A673 (cell line): ENCODE measurements at regions not wholly inside any gene's neighbourhood (a gene's known extent, or its start where the extent isn't known, plus 50 kb on each side); places are given as distances from the start of the nearest gene placed in this dataset.

ENCODE experiments used
- BruUV-seq: library from RNA; stranded (reverse); fragments of 400-500 nt; replicated peaks from 2 replicates; lab custom pipeline; 2021; lab: Mats Ljungman, UMichigan
- CTCF ChIA-PET: fragments of 300-600 bp; sonication (Branson Sonifier 250); formaldehyde crosslinking; loops from one replicate; lab custom pipeline; 2022; ENCODE audit warnings: antibody characterized with exemption; lab: Charles Lee
- POLR2A ChIA-PET: fragments of 300-600 bp; sonication (Branson Sonifier 250); formaldehyde crosslinking; loops from one replicate; lab custom pipeline; 2022; ENCODE audit warnings: antibody characterized with exemption; ENCODE audit not compliant: low non-redundant PET; lab: Charles Lee
- DNase-seq: peaks from one replicate; pipeline ENCODE4 v3.0.0-alpha.2; 2015; ENCODE audit warnings: low spot score
- H3K27ac ChIP-seq: fragments of 200-600 bp; sonication (generic); 2 replicates; pipeline ENCODE4 v1.5.1; 2016; ENCODE audit warnings: mixed run types, low read depth, mild to moderate bottlenecking, mixed read lengths, antibody characterized with exemption, low read length; ENCODE audit not compliant: poor library complexity, severe bottlenecking
- H3K27me3 ChIP-seq: fragments of 200-600 bp; sonication (generic); replicated peaks from 2 replicates; pipeline ENCODE4 v1.6.1; 2017; ENCODE audit warnings: mixed run types, low read depth, mild to moderate bottlenecking, mixed read lengths, antibody characterized with exemption, low read length; ENCODE audit not compliant: insufficient read depth, poor library complexity
- H3K36me3 ChIP-seq: fragments of 200-600 bp; sonication (generic); 2 replicates; pipeline ENCODE4 v1.6.1; 2016; ENCODE audit warnings: mixed run types, mild to moderate bottlenecking, mixed read lengths, antibody characterized with exemption, low read length; ENCODE audit not compliant: insufficient read depth, poor library complexity, severe bottlenecking
- H3K4me1 ChIP-seq: fragments of 200-600 bp; sonication (generic); 2 replicates; pipeline ENCODE4 v1.6.1; 2017; ENCODE audit warnings: mixed run types, mild to moderate bottlenecking, mixed read lengths, antibody characterized with exemption, low read length; ENCODE audit not compliant: insufficient read depth, poor library complexity, severe bottlenecking
- H3K4me3 ChIP-seq: fragments of 200-600 bp; sonication (generic); 2 replicates; pipeline ENCODE4 v1.5.1; 2016; ENCODE audit warnings: low read depth, mixed run types, mild to moderate bottlenecking, mixed read lengths, low read length; ENCODE audit not compliant: poor library complexity, severe bottlenecking
- H3K9me3 ChIP-seq: fragments of 200-600 bp; sonication (generic); 2 replicates; pipeline ENCODE4 v1.6.1; 2016; ENCODE audit warnings: mixed run types, low read depth, mild to moderate bottlenecking, mixed read lengths, antibody characterized with exemption, low read length; ENCODE audit not compliant: poor library complexity, severe bottlenecking
- EZH2 ChIP-seq: fragments of 200-600 bp; sonication (generic); IDR thresholded peaks from 2 replicates; pipeline ENCODE4 v1.6.1; 2017; ENCODE audit warnings: borderline replicate concordance, low read depth, mild to moderate bottlenecking, mixed read lengths, antibody characterized with exemption, low read length; ENCODE audit not compliant: poor library complexity, severe bottlenecking
- intact Hi-C: fragments of 100-400 bp; cut with micrococcal nuclease; formaldehyde crosslinking; loops from one replicate; pipeline ENCODE4 v1.10.0; 2022; ENCODE audit not compliant: unreplicated experiment
- TF ChIP-seq, protein P1 (sequence below): fragments of 300-800, 200-600 bp; sonication (generic); conservative IDR thresholded peaks from 2 replicates; pipeline ENCODE4 v1.5.1; 2017; ENCODE audit warnings: low read depth, mild to moderate bottlenecking, antibody characterized with exemption, low read length, moderate library complexity, mixed read lengths

DNA sequence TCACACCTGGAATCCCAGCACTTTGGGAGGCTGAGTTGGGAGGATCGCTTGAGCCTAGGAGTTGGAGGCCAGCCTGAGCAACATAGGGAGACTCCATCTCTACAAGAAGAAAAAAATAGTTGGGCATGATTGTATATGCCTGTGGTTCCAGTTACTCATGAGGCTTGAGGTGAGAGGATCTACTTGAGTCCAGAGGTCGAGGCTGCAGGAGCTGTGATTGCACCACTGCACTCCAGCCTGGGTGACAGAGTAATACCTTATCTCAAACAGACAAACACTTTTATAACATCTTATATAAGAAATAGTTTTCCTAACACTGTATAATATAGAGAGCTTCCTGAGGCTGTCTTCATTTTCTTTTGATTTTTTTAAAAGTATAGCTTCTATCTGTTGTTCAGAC lies 448.4 kb upstream of the COBL start:
- intact Hi-C loops, result no loop called here

DNA sequence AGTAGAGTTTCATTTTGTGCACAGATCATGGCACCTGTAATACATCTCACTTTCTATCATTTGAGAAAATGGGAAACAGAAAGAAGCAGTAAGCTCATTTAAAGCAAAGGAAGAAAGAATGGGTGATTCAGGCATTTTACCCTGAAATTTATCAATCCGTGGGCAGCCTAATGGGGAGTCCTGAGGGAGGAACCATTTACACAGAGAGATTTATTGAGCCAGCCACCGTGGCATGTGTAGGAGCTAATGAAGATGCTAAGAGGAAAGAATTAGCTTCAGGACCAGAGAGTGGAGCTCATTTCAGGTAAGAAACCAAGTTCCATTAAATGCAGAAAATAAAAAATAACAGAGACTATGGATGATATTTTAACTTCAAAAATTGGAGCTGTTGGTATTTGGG lies 443.4 kb upstream of the COBL start:
- no peaks in the 10 kb centered on the region for H3K36me3 ChIP-seq
- peaks cover 48% of the 10 kb centered on the region for H3K9me3 ChIP-seq
- no TSS peak for BruUV-seq
- intact Hi-C loops, result no loop called here
- no peak for TF ChIP-seq EZH2
- H3K27me3 ChIP-seq, result no peaks in the 10 kb centered on the region
- ChIA-PET POLR2A (no interaction called here), CTCF (no interaction called here)
- H3K4me3 ChIP-seq, result no peak overlapping the region
- H3K4me1 ChIP-seq, result no peaks in the 10 kb centered on the region
- H3K27ac ChIP-seq, result no peak overlapping the region
- no peak for DNase-seq

More for the DNA sequence above, 448.4 kb upstream of the COBL start:
- ChIA-PET POLR2A (no interaction called here), CTCF (no interaction called here)
- H3K36me3 ChIP-seq, result no peaks in the 10 kb centered on the region
- DNase-seq, result no peak
- no peak overlapping the region for H3K4me3 ChIP-seq
- no peaks in the 10 kb centered on the region for H3K27me3 ChIP-seq
- no peak overlapping the region for H3K27ac ChIP-seq
- no peak for TF ChIP-seq EZH2
- TF ChIP-seq, protein P1, sequence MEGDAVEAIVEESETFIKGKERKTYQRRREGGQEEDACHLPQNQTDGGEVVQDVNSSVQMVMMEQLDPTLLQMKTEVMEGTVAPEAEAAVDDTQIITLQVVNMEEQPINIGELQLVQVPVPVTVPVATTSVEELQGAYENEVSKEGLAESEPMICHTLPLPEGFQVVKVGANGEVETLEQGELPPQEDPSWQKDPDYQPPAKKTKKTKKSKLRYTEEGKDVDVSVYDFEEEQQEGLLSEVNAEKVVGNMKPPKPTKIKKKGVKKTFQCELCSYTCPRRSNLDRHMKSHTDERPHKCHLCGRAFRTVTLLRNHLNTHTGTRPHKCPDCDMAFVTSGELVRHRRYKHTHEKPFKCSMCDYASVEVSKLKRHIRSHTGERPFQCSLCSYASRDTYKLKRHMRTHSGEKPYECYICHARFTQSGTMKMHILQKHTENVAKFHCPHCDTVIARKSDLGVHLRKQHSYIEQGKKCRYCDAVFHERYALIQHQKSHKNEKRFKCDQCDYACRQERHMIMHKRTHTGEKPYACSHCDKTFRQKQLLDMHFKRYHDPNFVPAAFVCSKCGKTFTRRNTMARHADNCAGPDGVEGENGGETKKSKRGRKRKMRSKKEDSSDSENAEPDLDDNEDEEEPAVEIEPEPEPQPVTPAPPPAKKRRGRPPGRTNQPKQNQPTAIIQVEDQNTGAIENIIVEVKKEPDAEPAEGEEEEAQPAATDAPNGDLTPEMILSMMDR, result no peak
- peaks cover 30% of the 10 kb centered on the region for H3K9me3 ChIP-seq
- no peaks in the 10 kb centered on the region for H3K4me1 ChIP-seq
- BruUV-seq, result no TSS peak

DNA sequence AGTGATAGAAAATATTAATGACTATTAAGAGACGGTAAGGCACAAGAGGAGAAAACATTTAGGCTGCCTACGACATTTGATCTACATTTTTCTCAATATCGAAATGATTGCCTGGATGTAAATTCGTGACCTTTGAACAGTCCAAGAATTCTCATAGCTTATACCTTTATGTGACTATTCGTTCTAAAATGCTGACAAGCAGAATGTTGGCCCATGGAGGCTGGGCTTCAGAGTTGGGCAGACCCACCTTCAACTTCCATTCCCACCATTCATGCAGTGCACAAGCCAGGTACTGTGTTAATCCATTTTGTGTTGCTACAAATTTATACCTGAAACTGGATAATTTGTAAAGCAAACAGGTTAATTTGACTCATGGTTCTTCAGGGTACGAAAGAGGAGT lies 441.4 kb upstream of the COBL start:
- ChIA-PET CTCF (no interaction called here), POLR2A (no interaction called here)
- no peak overlapping the region for H3K27ac ChIP-seq
- H3K36me3 ChIP-seq, result no peaks in the 10 kb centered on the region
- H3K9me3 ChIP-seq, result peaks cover 45% of the 10 kb centered on the region
- no peaks in the 10 kb centered on the region for H3K4me1 ChIP-seq
- no peaks in the 10 kb centered on the region for H3K27me3 ChIP-seq
- no peak for DNase-seq
- no TSS peak for BruUV-seq
- intact Hi-C loops, result no loop called here
- no peak overlapping the region for H3K4me3 ChIP-seq
- TF ChIP-seq, protein P1, result no peak
- no peak for TF ChIP-seq EZH2

DNA sequence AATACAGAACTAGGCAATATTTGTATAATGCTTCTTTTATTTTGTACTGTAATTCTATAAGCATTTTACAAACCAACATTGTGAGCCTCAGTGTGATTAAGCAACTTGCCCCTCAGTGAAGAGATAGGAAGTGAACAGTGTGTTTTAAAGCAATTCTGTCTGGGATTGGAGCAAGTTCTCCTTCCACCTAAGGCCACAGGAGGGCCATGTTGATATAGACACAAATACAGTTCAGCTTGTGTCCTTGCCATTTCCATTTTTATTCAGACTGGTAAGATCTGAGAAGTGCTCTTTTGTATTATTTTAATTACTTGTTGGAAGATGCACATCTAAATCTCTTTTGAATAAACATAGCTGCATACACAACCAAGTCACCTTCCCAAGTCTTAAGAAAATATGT lies 416.3 kb upstream of the COBL start:
- no TSS peak for BruUV-seq
- no peak overlapping the region for H3K27ac ChIP-seq
- no peak for TF ChIP-seq EZH2
- TF ChIP-seq, protein P1, result no peak
- DNase-seq, result no peak
- H3K9me3 ChIP-seq, result peaks cover 64% of the 10 kb centered on the region
- ChIA-PET CTCF (no interaction called here), POLR2A (no interaction called here)
- no peak overlapping the region for H3K4me3 ChIP-seq
- no peaks in the 10 kb centered on the region for H3K27me3 ChIP-seq
- no peaks in the 10 kb centered on the region for H3K4me1 ChIP-seq
- intact Hi-C loops, result no loop called here
- no peaks in the 10 kb centered on the region for H3K36me3 ChIP-seq
